WTC11 (cell line): ENCODE measurements at regions not wholly inside any gene's neighbourhood (a gene's known extent, or its start where the extent isn't known, plus 50 kb on each side); places are given as distances from the start of the nearest gene placed in this dataset.

Experiments used
- ATAC-seq: fragments of 200-7000 bp; cut with Tn5 transposase; 2 replicates; pipeline ENCODE4 v1.10.0; 2021; ENCODE audit warnings: mild to moderate bottlenecking, moderate library complexity
- CTCF ChIA-PET: fragments of 300-600 bp; sonication (Branson Sonifier 250); formaldehyde crosslinking; loops from one replicate; lab custom pipeline; 2021; ENCODE audit warnings: antibody characterized with exemption; lab: Charles Lee
- POLR2A ChIA-PET: fragments of 350-600 bp; sonication (Branson Sonifier 250); formaldehyde crosslinking; loops from one replicate; lab custom pipeline; 2021; ENCODE audit warnings: antibody characterized with exemption; lab: Charles Lee
- DNase-seq: peaks from one replicate; pipeline ENCODE4 v3.0.0; 2021; ENCODE audit warnings: low spot score
- H3K27ac Mint-ChIP-seq: 2 replicates; pipeline ENCODE4 v1.8.0; 2021; ENCODE audit warnings: mixed read lengths
- H3K27me3 Mint-ChIP-seq: 2 replicates; pipeline ENCODE4 v1.8.0; 2021; ENCODE audit warnings: low read depth, mild to moderate bottlenecking, moderate library complexity, mixed read lengths
- H3K36me3 Mint-ChIP-seq: 2 replicates; pipeline ENCODE4 v1.8.0; 2021; ENCODE audit warnings: mixed read lengths
- H3K4me1 Mint-ChIP-seq: 2 replicates; pipeline ENCODE4 v1.8.0; 2022; ENCODE audit warnings: mixed read lengths
- H3K4me3 Mint-ChIP-seq: 2 replicates; pipeline ENCODE4 v1.8.0; 2021; ENCODE audit warnings: mild to moderate bottlenecking, moderate library complexity, mixed read lengths
- H3K9me3 Mint-ChIP-seq: 2 replicates; pipeline ENCODE4 v1.8.0; 2021; ENCODE audit warnings: mixed read lengths
- ATF1 ChIP-seq: sonication (generic); formaldehyde crosslinking; IDR thresholded peaks from 2 replicates; pipeline ENCODE4 v1.8.1; 2023; ENCODE audit warnings: mild to moderate bottlenecking, moderate library complexity, missing genetic modification reagents
- FOXK1 ChIP-seq: sonication (generic); formaldehyde crosslinking; IDR thresholded peaks from 2 replicates; pipeline ENCODE4 v1.8.0; 2022; ENCODE audit warnings: mild to moderate bottlenecking, moderate library complexity, missing genetic modification reagents
- GABPB1 ChIP-seq: sonication (generic); formaldehyde crosslinking; IDR thresholded peaks from 2 replicates; pipeline ENCODE4 v1.8.1; 2023; ENCODE audit warnings: mild to moderate bottlenecking, missing genetic modification reagents
- KAT7 ChIP-seq: sonication (generic); formaldehyde crosslinking; IDR thresholded peaks from 2 replicates; pipeline ENCODE4 v1.8.1; 2023; ENCODE audit warnings: missing genetic modification reagents, mild to moderate bottlenecking, borderline replicate concordance
- MXD4 ChIP-seq: fragments of 250-450 bp; sonication (Bioruptor Pico); IDR thresholded peaks from 2 replicates; pipeline ENCODE4 v1.8.0; 2021; ENCODE audit warnings: mild to moderate bottlenecking, moderate library complexity, borderline replicate concordance
- NFYB ChIP-seq: sonication (generic); formaldehyde crosslinking; conservative IDR thresholded peaks from 2 replicates; pipeline ENCODE4 v1.8.0; 2022; ENCODE audit warnings: low read depth, missing genetic modification reagents
- OVOL2 ChIP-seq: fragments of 250-450 bp; sonication (Bioruptor Pico); IDR thresholded peaks from 2 replicates; pipeline ENCODE4 v1.9.0; 2021; ENCODE audit warnings: mild to moderate bottlenecking, borderline replicate concordance
- RELA ChIP-seq: sonication (generic); formaldehyde crosslinking; IDR thresholded peaks from 2 replicates; pipeline ENCODE4 v1.8.1; 2022; ENCODE audit warnings: missing genetic modification reagents, mild to moderate bottlenecking, borderline replicate concordance
- SMAD4 ChIP-seq: sonication (generic); formaldehyde crosslinking; IDR thresholded peaks from 2 replicates; pipeline ENCODE4 v1.8.0; 2022; ENCODE audit warnings: mild to moderate bottlenecking, missing genetic modification reagents
- ZNF219 ChIP-seq: sonication (generic); formaldehyde crosslinking; IDR thresholded peaks from 2 replicates; pipeline ENCODE4 v1.8.0; 2023; ENCODE audit warnings: missing genetic modification reagents, mild to moderate bottlenecking, borderline replicate concordance
- TF ChIP-seq, protein P1 (sequence below): sonication (generic); formaldehyde crosslinking; IDR thresholded peaks from 2 replicates; pipeline ENCODE4 v1.8.1; 2023; ENCODE audit warnings: mild to moderate bottlenecking, missing genetic modification reagents
- TF ChIP-seq, protein P2 (sequence below): fragments of 250-450 bp; sonication (Bioruptor Pico); IDR thresholded peaks from 2 replicates; pipeline ENCODE4 v1.9.0; 2021; ENCODE audit warnings: mild to moderate bottlenecking
- TF ChIP-seq, protein P3 (sequence below): sonication (generic); formaldehyde crosslinking; IDR thresholded peaks from 2 replicates; pipeline ENCODE4 v1.8.1; 2022; ENCODE audit warnings: low read depth, missing genetic modification reagents, borderline replicate concordance
- TF ChIP-seq, protein P4 (sequence below): sonication (generic); formaldehyde crosslinking; IDR thresholded peaks from 2 replicates; pipeline ENCODE4 v1.8.1; 2022; ENCODE audit warnings: mild to moderate bottlenecking, moderate library complexity, missing genetic modification reagents
- TF ChIP-seq, protein P5 (sequence below): sonication (generic); formaldehyde crosslinking; IDR thresholded peaks from 2 replicates; pipeline ENCODE4 v1.8.0; 2022; ENCODE audit warnings: missing genetic modification reagents
- TF ChIP-seq, protein P6 (sequence below): sonication (generic); formaldehyde crosslinking; conservative IDR thresholded peaks from 2 replicates; pipeline ENCODE4 v1.8.1; 2023; ENCODE audit warnings: mild to moderate bottlenecking, low read depth, missing genetic modification reagents, moderate library complexity
- TF ChIP-seq, protein P7 (sequence below): fragments of 250-450 bp; sonication (Bioruptor Pico); conservative IDR thresholded peaks from 2 replicates; pipeline ENCODE4 v1.9.0; 2021; ENCODE audit warnings: mild to moderate bottlenecking
- TF ChIP-seq, protein P8 (sequence below): sonication (generic); formaldehyde crosslinking; IDR thresholded peaks from 2 replicates; pipeline ENCODE4 v1.8.0; 2022; ENCODE audit warnings: mild to moderate bottlenecking, missing genetic modification reagents
- TF ChIP-seq, protein P9 (sequence below): sonication (generic); formaldehyde crosslinking; conservative IDR thresholded peaks from 2 replicates; pipeline ENCODE4 v1.8.1; 2022; ENCODE audit warnings: mild to moderate bottlenecking, missing genetic modification reagents

DNA sequence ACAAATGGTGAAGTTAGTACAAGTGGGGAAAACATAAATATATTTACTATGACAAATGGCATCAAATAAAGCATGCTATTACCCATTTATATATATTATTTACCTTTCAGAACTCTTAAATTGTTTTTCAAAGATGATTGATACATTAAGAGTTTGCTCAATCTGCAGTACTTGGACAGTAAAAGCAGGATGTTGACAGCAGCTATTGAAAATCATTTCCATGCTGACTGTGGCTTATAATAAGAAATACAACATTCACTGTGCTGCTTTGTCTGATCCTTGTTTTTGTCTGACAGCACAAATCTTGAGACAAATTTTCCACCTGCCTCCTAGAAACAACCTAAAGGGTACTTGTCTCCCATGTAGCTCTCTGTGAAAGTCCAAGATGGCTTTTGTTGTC is 134.1 kb upstream of the FAT1 start:
- Mint-ChIP-seq H3K4me1 (peaks cover 5% of the 10 kb centered on the region; the same call in 1 of the 2 replicates), H3K9me3 (no peaks in the 10 kb centered on the region), H3K36me3 (no peaks in the 10 kb centered on the region), H3K27ac (no peak overlapping the region), H3K27me3 (no peaks in the 10 kb centered on the region), H3K4me3 (no peak overlapping the region)
- ChIA-PET POLR2A (no interaction called here), CTCF (no interaction called here)
- ATAC-seq (no peak), DNase-seq (no peak)
- TF ChIP-seq, protein P1, sequence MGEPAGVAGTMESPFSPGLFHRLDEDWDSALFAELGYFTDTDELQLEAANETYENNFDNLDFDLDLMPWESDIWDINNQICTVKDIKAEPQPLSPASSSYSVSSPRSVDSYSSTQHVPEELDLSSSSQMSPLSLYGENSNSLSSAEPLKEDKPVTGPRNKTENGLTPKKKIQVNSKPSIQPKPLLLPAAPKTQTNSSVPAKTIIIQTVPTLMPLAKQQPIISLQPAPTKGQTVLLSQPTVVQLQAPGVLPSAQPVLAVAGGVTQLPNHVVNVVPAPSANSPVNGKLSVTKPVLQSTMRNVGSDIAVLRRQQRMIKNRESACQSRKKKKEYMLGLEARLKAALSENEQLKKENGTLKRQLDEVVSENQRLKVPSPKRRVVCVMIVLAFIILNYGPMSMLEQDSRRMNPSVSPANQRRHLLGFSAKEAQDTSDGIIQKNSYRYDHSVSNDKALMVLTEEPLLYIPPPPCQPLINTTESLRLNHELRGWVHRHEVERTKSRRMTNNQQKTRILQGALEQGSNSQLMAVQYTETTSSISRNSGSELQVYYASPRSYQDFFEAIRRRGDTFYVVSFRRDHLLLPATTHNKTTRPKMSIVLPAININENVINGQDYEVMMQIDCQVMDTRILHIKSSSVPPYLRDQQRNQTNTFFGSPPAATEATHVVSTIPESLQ (CRISPR knock-in tag) = no peak
- TF ChIP-seq ATF1 (no peak), FOXK1 (CRISPR knock-in tag) (no peak), RELA (CRISPR knock-in tag) (no peak), OVOL2 (CRISPR knock-in tag) (no peak), ZNF219 (CRISPR knock-in tag) (no peak), GABPB1 (CRISPR knock-in tag) (no peak), MXD4 (CRISPR knock-in tag) (no peak), NFYB (no peak), SMAD4 (CRISPR knock-in tag) (no peak), KAT7 (CRISPR knock-in tag) (no peak)
- TF ChIP-seq, protein P2, sequence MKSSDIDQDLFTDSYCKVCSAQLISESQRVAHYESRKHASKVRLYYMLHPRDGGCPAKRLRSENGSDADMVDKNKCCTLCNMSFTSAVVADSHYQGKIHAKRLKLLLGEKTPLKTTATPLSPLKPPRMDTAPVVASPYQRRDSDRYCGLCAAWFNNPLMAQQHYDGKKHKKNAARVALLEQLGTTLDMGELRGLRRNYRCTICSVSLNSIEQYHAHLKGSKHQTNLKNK = no peak
- TF ChIP-seq, protein P3, sequence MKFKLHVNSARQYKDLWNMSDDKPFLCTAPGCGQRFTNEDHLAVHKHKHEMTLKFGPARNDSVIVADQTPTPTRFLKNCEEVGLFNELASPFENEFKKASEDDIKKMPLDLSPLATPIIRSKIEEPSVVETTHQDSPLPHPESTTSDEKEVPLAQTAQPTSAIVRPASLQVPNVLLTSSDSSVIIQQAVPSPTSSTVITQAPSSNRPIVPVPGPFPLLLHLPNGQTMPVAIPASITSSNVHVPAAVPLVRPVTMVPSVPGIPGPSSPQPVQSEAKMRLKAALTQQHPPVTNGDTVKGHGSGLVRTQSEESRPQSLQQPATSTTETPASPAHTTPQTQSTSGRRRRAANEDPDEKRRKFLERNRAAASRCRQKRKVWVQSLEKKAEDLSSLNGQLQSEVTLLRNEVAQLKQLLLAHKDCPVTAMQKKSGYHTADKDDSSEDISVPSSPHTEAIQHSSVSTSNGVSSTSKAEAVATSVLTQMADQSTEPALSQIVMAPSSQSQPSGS = no peak
- TF ChIP-seq, protein P4, sequence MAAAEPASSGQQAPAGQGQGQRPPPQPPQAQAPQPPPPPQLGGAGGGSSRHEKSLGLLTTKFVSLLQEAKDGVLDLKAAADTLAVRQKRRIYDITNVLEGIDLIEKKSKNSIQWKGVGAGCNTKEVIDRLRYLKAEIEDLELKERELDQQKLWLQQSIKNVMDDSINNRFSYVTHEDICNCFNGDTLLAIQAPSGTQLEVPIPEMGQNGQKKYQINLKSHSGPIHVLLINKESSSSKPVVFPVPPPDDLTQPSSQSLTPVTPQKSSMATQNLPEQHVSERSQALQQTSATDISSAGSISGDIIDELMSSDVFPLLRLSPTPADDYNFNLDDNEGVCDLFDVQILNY (CRISPR knock-in tag) = no peak
- TF ChIP-seq, protein P5, sequence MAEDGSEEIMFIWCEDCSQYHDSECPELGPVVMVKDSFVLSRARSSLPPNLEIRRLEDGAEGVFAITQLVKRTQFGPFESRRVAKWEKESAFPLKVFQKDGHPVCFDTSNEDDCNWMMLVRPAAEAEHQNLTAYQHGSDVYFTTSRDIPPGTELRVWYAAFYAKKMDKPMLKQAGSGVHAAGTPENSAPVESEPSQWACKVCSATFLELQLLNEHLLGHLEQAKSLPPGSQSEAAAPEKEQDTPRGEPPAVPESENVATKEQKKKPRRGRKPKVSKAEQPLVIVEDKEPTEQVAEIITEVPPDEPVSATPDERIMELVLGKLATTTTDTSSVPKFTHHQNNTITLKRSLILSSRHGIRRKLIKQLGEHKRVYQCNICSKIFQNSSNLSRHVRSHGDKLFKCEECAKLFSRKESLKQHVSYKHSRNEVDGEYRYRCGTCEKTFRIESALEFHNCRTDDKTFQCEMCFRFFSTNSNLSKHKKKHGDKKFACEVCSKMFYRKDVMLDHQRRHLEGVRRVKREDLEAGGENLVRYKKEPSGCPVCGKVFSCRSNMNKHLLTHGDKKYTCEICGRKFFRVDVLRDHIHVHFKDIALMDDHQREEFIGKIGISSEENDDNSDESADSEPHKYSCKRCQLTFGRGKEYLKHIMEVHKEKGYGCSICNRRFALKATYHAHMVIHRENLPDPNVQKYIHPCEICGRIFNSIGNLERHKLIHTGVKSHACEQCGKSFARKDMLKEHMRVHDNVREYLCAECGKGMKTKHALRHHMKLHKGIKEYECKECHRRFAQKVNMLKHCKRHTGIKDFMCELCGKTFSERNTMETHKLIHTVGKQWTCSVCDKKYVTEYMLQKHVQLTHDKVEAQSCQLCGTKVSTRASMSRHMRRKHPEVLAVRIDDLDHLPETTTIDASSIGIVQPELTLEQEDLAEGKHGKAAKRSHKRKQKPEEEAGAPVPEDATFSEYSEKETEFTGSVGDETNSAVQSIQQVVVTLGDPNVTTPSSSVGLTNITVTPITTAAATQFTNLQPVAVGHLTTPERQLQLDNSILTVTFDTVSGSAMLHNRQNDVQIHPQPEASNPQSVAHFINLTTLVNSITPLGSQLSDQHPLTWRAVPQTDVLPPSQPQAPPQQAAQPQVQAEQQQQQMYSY = no peak
- TF ChIP-seq, protein P6, sequence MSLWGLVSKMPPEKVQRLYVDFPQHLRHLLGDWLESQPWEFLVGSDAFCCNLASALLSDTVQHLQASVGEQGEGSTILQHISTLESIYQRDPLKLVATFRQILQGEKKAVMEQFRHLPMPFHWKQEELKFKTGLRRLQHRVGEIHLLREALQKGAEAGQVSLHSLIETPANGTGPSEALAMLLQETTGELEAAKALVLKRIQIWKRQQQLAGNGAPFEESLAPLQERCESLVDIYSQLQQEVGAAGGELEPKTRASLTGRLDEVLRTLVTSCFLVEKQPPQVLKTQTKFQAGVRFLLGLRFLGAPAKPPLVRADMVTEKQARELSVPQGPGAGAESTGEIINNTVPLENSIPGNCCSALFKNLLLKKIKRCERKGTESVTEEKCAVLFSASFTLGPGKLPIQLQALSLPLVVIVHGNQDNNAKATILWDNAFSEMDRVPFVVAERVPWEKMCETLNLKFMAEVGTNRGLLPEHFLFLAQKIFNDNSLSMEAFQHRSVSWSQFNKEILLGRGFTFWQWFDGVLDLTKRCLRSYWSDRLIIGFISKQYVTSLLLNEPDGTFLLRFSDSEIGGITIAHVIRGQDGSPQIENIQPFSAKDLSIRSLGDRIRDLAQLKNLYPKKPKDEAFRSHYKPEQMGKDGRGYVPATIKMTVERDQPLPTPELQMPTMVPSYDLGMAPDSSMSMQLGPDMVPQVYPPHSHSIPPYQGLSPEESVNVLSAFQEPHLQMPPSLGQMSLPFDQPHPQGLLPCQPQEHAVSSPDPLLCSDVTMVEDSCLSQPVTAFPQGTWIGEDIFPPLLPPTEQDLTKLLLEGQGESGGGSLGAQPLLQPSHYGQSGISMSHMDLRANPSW (CRISPR knock-in tag) = no peak
- TF ChIP-seq, protein P7, sequence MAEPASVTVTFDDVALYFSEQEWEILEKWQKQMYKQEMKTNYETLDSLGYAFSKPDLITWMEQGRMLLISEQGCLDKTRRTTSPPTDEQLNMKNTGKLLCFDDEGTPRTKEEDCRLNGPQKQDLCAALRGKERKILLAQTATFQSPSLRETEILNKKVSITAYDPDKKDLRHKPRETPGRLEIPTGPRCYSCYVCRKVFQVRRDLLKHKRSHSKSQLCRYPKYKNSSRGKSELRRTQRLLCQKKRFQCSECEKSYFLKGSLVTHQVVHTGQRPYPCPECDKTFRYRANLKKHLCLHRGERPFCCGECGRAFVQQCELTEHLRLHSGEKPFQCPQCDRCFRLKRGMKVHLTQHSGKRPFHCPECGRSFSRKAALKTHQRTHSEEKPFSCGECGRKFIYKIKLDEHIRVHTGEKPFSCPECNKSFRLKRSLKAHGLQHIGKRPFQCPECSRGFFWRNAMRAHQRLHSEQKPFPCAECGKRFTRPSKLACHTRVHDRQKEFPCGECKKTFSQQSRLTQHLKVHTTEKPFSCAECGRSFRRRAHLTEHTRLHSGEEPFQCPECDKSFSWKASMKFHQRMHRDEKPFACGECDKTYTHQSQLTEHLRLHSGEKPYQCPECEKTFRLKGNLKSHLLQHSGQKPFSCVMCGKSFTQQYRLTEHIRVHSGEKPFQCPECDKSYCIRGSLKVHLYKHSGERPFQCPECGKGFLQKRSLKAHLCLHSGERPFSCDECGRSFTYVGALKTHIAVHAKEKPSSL (CRISPR knock-in tag) = no peak
- TF ChIP-seq, protein P8, sequence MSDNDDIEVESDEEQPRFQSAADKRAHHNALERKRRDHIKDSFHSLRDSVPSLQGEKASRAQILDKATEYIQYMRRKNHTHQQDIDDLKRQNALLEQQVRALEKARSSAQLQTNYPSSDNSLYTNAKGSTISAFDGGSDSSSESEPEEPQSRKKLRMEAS = no peak
- TF ChIP-seq, protein P9, sequence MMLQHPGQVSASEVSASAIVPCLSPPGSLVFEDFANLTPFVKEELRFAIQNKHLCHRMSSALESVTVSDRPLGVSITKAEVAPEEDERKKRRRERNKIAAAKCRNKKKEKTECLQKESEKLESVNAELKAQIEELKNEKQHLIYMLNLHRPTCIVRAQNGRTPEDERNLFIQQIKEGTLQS (CRISPR knock-in tag) = no peak
